MM.1S (cell line): ENCODE measurements at regions not wholly inside any gene's neighbourhood (a gene's known extent, or its start where the extent isn't known, plus 50 kb on each side); places are given as distances from the start of the nearest gene placed in this dataset.

Source experiments
- CTCF ChIP-seq: fragments of 300-600 bp; sonication (generic); IDR thresholded peaks from 2 replicates; pipeline ENCODE4 v1.5.1; 2016; ENCODE audit warnings: antibody characterized with exemption, low read length, mixed read lengths
- EZH2 ChIP-seq: fragments of 300-600 bp; sonication (generic); optimal IDR thresholded peaks from 2 replicates; pipeline ENCODE3; 2017; ENCODE audit warnings: low read depth, mild to moderate bottlenecking, antibody characterized with exemption, low read length, mixed read lengths

GRCh38 chrX:46140272-46140671 lies 404.9 kb downstream of the ZNF674 start:
- no peak for TF ChIP-seq CTCF
- no peak for TF ChIP-seq EZH2
